ENCODE measurements at regions not wholly inside any gene's neighbourhood (a gene's known extent, or its start where the extent isn't known, plus 50 kb on each side); places are given as distances from the start of the nearest gene placed in this dataset.

GRCh38 chr11:42770444-42771065, 541.2 kb upstream of the API5 start:
- ATAC-seq (ENCODE audit: low FRiP score) (no peak), DNase-seq (ENCODE audit: low spot score) (no peak)
- TF ChIP-seq, protein P1, sequence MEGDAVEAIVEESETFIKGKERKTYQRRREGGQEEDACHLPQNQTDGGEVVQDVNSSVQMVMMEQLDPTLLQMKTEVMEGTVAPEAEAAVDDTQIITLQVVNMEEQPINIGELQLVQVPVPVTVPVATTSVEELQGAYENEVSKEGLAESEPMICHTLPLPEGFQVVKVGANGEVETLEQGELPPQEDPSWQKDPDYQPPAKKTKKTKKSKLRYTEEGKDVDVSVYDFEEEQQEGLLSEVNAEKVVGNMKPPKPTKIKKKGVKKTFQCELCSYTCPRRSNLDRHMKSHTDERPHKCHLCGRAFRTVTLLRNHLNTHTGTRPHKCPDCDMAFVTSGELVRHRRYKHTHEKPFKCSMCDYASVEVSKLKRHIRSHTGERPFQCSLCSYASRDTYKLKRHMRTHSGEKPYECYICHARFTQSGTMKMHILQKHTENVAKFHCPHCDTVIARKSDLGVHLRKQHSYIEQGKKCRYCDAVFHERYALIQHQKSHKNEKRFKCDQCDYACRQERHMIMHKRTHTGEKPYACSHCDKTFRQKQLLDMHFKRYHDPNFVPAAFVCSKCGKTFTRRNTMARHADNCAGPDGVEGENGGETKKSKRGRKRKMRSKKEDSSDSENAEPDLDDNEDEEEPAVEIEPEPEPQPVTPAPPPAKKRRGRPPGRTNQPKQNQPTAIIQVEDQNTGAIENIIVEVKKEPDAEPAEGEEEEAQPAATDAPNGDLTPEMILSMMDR (IDR thresholded peaks at IDR 0.05), result no peak

GRCh38 chr11:42772886-42773285, 538.9 kb upstream of the API5 start:
- TF ChIP-seq, protein P1 (IDR thresholded peaks at IDR 0.05), result no peak
- no peak for ATAC-seq (ENCODE audit: low FRiP score)
- no peak for DNase-seq (ENCODE audit: low spot score)

DNA sequence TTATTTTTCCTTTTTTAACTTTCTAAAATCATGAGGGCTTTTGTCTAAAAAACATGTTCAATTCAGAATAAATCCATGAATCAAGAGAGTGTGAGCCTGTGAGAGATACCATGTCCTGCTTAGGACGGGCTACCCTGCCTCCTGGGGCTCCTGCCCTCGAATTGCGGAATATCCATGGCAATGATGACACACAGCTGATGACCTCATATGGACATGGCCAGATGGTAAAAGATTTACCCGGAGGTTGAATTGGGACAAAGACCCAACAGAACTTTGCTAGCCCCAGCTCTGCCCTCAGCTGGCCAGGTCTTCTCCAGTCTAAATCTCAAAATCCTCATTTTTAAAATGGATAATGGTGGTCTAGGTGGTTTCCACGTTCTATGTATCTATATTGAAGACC, 538.1 kb upstream of the API5 start:
- DNase-seq (ENCODE audit: low spot score) (no peak), ATAC-seq (ENCODE audit: low FRiP score) (no peak)
- TF ChIP-seq, protein P1 (IDR thresholded peaks at IDR 0.05), result no peak

DNA sequence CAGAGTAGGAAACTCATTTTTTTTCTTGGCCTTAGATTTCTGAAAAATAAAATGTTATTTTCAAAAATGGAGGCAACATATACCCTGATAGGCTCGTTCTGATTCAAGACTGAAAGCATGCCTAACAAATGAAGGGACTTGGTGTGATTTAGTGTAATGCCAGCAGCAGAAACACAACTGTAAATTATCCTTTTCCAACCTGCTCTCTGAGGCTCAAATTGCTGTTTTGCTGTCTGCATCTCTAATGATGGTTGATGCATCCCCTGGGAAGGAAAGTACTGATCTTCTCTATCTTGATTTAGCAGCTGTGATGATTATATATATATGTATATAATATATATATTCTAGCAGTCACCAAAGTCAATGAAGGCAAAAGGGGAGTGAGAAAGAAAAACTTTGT, 537.2 kb upstream of the API5 start:
- TF ChIP-seq, protein P1 (IDR thresholded peaks at IDR 0.05), result no peak
- ATAC-seq (ENCODE audit: low FRiP score), result no peak
- no peak for DNase-seq (ENCODE audit: low spot score)

DNA sequence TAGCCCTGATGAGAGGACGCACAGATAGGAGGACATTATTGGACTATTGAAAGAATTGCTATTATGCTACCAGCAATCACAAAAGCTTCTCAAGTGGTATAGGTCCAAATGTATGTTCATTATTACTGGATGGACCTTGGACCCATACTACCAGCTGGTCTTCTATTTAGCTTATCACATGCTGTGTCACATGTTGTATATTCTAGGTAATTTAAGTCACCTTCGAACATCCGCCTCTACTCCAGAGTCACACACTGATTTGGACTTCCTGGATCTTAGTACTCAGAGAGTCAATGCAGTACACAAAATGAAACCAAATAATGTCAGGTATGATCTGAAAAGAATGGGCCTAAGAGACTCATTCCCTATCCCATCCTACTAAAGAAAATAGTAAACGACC, 534.0 kb upstream of the API5 start:
- ATAC-seq (ENCODE audit: low FRiP score) (no peak), DNase-seq (ENCODE audit: low spot score) (no peak)
- TF ChIP-seq, protein P1 (IDR thresholded peaks at IDR 0.05), result no peak

GRCh38 chr11:42778193-42778592, 533.6 kb upstream of the API5 start:
- TF ChIP-seq, protein P1 (IDR thresholded peaks at IDR 0.05), result no peak
- ATAC-seq (ENCODE audit: low FRiP score) (no peak), DNase-seq (ENCODE audit: low spot score) (no peak)

DNA sequence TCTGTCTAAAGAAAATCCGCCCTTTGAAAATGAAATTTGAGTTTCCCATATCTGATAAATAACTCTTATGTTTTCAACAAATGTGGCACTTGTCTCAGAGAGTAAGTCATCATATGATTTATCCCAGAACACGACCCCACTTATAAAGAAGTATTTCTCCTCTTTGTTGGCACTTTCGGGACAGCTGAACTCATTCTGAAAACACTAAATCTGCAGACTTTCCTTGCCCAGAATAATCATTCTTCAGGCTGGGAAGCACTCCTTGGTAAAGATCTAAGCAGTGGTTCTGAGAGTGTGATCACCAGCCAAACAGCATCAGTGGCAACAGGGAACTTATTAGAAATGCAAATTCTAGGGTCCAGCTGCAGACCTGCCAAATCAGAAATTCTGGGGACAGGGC, 532.2 kb upstream of the API5 start:
- ATAC-seq (ENCODE audit: low FRiP score) (no peak), DNase-seq (ENCODE audit: low spot score) (no peak)
- TF ChIP-seq, protein P1 (IDR thresholded peaks at IDR 0.05), result no peak

Data from omental fat pad (tissue), 3 donors.